ENCODE measurements at regions not wholly inside any gene's neighbourhood (a gene's known extent, or its start where the extent isn't known, plus 50 kb on each side); places are given as distances from the start of the nearest gene placed in this dataset.

- TF ChIP-seq, protein P1, sequence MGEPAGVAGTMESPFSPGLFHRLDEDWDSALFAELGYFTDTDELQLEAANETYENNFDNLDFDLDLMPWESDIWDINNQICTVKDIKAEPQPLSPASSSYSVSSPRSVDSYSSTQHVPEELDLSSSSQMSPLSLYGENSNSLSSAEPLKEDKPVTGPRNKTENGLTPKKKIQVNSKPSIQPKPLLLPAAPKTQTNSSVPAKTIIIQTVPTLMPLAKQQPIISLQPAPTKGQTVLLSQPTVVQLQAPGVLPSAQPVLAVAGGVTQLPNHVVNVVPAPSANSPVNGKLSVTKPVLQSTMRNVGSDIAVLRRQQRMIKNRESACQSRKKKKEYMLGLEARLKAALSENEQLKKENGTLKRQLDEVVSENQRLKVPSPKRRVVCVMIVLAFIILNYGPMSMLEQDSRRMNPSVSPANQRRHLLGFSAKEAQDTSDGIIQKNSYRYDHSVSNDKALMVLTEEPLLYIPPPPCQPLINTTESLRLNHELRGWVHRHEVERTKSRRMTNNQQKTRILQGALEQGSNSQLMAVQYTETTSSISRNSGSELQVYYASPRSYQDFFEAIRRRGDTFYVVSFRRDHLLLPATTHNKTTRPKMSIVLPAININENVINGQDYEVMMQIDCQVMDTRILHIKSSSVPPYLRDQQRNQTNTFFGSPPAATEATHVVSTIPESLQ (CRISPR knock-in tag; conservative IDR thresholded peaks at IDR 0.05) = no peak
- TF ChIP-seq, protein P2, sequence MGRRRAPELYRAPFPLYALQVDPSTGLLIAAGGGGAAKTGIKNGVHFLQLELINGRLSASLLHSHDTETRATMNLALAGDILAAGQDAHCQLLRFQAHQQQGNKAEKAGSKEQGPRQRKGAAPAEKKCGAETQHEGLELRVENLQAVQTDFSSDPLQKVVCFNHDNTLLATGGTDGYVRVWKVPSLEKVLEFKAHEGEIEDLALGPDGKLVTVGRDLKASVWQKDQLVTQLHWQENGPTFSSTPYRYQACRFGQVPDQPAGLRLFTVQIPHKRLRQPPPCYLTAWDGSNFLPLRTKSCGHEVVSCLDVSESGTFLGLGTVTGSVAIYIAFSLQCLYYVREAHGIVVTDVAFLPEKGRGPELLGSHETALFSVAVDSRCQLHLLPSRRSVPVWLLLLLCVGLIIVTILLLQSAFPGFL (CRISPR knock-in tag; IDR thresholded peaks at IDR 0.05) = no peak
- no peak for TF ChIP-seq ETV5 (CRISPR knock-in tag; IDR thresholded peaks at IDR 0.05; ENCODE audit: borderline replicate concordance)
- TF ChIP-seq, protein P3, sequence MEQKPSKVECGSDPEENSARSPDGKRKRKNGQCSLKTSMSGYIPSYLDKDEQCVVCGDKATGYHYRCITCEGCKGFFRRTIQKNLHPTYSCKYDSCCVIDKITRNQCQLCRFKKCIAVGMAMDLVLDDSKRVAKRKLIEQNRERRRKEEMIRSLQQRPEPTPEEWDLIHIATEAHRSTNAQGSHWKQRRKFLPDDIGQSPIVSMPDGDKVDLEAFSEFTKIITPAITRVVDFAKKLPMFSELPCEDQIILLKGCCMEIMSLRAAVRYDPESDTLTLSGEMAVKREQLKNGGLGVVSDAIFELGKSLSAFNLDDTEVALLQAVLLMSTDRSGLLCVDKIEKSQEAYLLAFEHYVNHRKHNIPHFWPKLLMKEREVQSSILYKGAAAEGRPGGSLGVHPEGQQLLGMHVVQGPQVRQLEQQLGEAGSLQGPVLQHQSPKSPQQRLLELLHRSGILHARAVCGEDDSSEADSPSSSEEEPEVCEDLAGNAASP (CRISPR knock-in tag; IDR thresholded peaks at IDR 0.05; ENCODE audit: borderline replicate concordance) = no peak
- TF ChIP-seq, protein P4, sequence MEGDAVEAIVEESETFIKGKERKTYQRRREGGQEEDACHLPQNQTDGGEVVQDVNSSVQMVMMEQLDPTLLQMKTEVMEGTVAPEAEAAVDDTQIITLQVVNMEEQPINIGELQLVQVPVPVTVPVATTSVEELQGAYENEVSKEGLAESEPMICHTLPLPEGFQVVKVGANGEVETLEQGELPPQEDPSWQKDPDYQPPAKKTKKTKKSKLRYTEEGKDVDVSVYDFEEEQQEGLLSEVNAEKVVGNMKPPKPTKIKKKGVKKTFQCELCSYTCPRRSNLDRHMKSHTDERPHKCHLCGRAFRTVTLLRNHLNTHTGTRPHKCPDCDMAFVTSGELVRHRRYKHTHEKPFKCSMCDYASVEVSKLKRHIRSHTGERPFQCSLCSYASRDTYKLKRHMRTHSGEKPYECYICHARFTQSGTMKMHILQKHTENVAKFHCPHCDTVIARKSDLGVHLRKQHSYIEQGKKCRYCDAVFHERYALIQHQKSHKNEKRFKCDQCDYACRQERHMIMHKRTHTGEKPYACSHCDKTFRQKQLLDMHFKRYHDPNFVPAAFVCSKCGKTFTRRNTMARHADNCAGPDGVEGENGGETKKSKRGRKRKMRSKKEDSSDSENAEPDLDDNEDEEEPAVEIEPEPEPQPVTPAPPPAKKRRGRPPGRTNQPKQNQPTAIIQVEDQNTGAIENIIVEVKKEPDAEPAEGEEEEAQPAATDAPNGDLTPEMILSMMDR (CRISPR knock-in tag; IDR thresholded peaks at IDR 0.05) = no peak
- no peak for TF ChIP-seq ASH2L (IDR thresholded peaks at IDR 0.05; ENCODE audit: insufficient read length, low read depth, low read length)
- TF ChIP-seq ZNF83 (CRISPR knock-in tag; IDR thresholded peaks at IDR 0.05; ENCODE audit: borderline replicate concordance) = no peak
- no peak for TF ChIP-seq ZNF563 (CRISPR knock-in tag; IDR thresholded peaks at IDR 0.05)
- TF ChIP-seq ZNF24 (IDR thresholded peaks at IDR 0.05) = no peak
- no peak for TF ChIP-seq KAT7 (CRISPR knock-in tag; IDR thresholded peaks at IDR 0.05; ENCODE audit: borderline replicate concordance)
Measured at GRCh38 chr6:133814238-133814637, 74.7 kb upstream of the TCF21 start.
